ENCODE measurements at regions not wholly inside any gene's neighbourhood (a gene's known extent, or its start where the extent isn't known, plus 50 kb on each side); places are given as distances from the start of the nearest gene placed in this dataset.
"Not testable (repeated sequence)": the region's sequence is repeated elsewhere in the genome, so short reads cannot be mapped to it uniquely, and the experiment has no call there.

DNA sequence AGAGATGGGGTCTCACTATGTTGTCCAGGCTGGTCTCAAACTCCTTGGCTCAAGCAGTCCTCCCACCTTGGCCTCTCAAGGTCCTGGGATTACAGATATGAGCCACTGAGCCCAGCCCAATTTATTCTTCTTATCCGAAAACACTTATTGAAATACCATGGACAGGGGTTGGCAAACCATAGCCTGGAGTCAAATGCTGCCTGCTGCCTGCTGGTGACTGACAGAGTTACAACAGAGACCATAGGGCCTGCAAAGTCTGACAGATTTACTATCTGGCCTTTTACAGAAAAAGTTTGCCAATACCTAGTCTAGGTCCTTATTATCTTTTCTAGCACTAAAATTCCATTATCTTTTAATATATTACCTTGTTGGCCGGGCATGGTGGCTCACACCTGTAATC is 87.1 kb upstream of the ZNF281 start:
- no peak for DNase-seq

DNA sequence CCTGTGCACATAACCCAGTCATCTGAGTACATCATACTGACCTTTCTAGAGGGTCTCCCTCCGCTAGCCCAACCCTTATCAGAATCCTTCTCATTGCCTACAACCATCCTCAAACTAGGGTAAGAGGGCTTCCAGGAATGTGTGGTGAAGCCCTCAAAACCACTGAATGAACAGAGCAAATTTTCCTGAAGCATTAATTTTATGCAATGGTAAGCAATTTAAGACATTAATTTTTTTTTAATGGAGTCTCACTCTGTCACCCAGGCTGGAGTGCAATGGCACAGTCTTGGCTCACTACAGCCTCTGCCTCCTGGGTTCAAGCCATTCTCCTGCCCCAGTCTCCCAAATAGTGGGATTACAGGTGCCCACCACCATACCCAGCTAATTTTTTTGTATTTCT is 86.1 kb upstream of the ZNF281 start:
- DNase-seq: no peak

DNA sequence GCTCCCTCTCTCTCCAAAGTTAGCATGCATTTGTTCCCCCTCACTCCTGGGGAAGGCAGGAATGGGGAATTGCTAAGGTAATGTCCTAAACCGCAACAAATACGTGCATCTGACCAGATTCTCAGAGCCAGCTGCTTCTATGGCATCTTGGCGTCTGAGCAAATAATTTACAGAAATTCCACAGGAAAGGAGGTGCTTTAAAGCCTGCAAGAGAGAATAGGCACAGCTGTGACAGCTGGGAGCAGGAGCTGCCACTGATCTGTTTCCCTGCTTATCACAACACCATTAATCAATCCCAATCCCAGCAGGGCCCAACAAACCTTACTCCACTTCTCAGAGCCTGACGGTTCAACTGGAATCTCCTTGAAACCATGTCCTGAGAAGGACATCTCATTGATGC is 83.5 kb upstream of the ZNF281 start:
- no peak for DNase-seq

DNA sequence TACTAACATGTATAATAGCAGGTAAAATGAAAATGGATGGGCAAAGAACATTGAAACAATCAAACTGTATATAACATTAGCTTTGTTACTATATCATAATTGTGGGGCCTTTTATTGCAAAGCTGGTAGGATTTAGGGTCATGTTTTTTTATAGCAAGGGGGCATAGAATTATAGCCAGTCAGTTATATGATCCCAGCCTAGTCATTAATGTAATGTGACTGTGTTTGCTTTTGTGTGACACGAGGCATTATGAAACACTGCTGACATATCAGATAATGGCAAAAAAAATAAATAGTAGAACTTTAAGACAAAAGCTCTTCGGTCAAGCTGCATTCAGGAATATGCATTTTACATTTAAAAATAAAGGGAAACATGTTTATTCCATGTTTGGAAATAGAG is 81.3 kb upstream of the ZNF281 start:
- DNase-seq: no peak

DNA sequence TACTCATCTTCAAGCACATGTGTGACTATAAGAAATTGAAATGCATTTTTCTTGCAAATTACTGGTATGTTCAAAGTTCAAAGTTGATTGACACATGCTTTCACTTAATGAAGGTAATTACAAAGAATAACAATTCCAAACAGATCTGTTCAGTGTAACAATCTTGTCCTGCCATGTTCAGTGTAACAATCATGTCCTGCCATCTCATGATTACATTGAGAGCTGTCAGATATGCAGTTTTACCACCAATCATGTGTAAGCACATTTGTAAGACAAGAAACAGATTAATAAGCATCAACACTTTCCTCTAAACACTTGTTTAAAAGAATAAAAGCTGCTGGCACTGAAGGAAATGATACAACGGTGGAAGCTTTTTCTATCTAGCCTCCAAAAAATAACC is 80.3 kb upstream of the ZNF281 start:
- no peak for DNase-seq

DNA sequence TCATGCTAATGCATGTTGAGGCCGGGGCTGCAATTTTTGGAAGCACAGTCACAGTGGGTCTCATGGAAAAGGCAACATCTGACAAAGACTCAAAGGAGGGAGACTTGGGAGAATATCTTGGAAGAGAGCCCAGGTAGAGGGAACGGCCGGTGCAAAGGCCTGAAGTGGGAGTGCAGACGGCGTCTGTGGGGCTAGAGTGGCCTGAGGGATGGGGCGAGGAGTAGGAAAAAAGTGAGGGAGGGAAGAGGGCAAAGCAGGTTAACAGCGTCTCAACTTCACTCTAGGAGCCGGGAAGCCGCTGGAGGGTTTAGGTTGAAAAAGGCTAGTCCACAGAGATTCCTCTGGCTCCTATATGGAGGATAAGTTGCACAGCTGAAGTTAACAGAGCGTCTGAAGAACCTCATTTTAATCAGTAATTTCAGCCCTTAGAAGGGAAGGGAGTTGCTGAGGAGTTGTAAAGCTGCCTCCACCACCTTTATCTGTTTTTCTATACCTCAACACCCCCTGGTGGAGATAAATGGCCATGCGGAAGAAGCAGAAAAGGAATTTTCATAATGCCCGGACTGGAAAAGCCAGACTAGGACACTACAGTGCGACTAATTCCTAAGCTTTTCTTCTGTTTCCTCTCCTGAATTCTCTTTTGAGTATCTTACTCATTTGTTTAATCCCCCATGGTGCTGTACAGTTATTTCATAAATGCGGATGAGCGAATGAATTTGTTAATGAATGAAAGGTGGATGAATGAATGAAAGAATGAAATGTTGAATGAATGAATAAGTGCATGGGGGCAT is 78.7 kb upstream of the ZNF281 start:
- peak; percentile 31 to 37 for DNase-seq

DNA sequence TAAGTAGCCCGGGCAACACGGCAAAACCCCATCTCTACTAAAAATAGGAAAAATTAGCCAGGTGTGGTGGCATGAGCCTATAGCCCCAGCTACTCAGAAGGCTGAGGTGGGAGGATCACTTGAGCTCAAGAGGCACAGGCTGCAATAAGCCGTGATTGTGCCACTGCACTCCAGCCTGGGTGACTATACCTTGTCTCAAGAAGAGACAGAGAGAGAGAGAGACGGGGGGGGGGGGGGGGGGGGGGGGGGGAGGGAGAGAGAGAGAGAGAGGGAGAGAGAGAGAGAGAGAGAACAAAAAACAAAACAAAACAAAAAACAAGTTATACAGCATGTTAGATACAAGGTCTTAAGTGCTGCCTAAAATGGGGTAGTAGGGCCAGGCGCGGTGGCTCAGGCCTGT is 77.8 kb upstream of the ZNF281 start:
- DNase-seq: no peak

DNA sequence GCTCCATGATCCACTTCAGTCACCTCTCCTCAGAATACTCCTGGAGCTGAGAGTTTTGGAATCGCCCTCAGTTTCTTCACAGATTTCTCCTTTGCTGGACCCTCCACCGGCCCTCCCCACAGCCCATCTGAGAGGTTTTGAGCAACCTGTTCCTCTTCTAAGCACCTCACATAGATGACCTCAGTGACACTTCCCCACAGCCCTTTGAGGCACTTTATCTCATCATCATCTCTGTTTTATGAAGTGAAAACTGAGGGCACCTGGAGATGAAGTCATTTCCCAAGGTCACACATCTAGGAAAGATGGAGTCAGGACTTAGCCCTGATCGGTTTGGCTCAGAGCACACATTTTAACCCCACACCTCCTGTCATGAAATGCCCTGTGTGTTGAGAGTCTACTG is 76.8 kb upstream of the ZNF281 start:
- DNase-seq: no peak

DNA sequence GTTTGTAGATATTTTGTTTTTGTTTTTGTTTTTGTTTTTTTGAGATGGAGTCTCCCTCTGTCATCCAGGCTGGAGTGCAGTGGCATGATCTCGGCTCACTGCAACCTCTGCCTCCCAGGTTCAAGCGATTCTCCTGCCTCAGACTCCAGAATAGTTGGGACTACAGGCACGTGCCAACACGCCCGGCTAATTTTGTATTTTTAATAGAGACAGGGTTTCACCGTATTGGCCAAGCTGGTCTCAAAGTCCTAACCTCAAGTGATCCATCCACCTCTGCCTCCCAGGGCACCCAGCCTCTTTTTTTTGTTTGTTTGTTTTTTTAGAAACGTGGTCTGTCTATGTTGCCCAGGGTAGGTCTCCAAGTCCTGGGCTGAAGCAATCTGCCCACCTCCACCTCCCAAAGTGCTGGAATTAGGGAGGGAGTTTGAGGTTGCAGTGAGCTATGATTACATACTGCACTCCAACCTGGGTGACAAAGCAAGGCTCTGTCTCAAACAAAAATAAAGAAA is 74.7 kb upstream of the ZNF281 start:
- not testable (repeated sequence) for DNase-seq

DNA sequence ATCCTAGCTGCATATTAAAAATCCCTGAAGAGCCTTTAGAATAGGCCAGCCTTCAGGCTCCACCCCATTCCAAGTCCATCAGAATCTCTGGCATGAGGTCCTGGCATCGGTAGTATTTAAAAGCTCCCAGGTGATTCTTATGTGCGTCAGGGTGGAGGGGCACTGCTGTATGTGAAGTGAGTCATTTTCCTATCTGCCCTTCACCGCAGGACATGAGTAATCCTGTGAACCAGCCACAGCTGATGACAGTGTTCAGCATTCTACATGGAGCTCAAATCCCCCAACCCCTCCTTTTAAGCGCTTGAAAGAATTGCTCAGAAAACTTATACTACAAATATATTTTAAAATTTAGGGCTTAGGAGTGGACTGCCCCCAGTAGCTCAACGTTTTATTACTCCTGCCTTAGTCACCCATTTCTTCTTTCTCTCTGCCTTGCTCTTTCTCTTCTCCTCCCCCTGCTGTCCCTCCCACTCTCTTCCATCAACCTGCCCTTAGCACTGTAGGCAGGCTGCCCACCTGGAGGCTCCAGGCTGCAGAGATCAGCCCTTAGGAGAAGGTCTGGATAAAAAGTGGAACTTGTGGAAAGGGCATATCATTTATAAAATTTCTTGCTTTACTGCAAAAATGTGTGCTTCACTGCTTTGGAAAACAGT is 73.8 kb upstream of the ZNF281 start:
- peak; percentile 46 to 54 for DNase-seq

DNA sequence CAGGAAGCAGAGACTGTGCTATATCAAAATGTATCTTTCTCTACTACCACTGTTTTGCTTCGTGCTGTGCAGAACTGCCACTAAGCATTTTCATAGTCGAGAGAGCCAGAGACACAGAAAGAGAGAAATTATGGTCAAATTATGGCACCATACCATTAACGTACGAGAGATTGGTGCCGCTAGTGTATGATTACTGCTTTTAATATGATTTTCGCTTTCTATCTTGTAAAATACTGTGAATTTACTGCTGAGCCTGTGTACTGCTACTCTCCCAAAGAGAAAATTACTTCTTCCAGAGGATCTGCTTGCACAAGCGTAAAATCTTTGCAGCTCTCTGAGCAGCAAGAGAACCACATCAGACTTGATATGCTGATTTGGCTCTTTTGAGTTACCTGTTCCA is 71.1 kb upstream of the ZNF281 start:
- no peak for DNase-seq

DNA sequence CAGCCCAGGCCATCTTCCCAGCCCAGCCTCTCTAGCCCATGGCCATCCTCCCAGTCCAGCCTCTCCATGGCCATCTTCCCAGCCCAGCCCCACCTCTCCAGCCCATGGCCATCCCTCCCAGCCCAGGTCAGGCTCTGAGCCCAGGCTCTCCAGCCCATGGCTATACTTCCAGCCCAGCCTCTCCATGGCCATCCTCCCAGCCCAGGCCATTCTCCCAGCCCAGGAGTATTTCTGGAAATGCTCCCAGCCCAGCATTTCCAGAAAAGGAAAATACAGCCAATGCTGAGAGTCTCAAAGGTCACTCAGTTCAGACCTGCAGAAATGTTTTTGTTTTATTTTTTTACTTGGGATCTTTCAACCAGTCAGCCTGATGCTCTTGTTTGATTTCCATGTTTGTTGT is 70.0 kb upstream of the ZNF281 start:
- no peak for DNase-seq

DNA sequence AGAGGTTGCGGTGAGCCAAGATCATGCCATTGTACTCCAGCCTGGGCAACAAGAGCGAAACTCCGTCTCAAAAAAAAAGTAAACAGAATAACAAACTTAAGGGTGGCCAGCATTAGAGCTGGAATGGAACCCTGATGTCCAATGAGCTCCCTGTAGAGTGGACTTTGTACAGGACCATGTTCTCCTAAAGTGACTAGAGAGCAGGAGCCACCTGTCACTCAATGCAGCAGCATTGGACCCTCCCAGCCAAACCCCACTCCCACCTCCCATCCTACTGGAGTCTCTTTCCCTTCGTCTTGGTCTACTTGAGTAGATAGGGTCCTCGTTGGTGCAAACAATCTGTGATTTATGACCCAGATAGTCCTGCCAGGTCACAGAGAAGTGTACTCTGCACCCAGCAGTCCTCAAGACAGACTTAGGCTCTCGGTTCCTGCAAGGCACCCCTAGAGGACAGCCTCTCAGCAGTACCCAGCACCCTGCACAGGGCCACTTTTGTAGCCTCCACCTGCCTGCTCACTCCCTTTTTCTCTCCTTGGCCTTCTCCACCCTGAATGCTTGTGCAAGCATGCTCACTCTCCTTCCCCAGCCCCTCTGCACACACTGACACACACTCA is 69.2 kb upstream of the ZNF281 start:
- no peak for DNase-seq

DNA sequence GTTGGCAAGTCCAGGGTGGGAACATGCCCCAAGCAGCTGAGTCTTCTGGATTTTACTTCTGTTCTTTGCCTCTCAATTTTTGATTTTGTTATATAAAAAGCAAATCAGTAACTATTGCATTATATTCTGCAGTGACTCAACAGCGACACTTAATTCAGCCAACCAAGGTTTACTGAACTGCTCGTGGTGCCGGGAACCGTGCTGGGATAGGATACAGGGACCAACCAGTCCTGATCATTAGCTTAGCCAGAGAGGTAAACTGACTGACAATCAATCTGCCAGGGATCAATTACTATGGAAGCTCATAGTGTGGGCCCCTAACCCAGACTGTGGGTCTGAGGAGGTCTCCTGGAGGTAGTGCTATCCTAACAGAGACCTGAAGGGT is 68.4 kb upstream of the ZNF281 start:
- no peak for DNase-seq

DNA sequence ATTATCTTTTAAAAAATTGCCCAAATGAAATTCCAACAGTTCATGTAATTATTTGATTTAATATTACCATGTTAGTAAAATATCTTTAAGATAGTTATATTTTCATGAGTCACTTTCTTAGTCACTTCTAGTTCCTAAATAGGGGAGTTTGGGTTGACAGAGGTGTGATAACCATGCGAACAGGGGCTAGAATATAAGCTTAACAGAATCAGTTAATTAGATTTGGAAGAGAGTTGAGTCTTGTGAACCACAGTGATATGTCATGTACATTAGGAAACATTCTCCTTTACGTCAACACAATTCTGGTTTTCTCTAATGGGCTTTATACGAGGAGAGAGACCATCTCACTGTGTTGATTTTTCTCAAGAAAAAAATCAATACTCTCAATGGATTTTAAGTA is 64.8 kb upstream of the ZNF281 start:
- DNase-seq: no peak

DNA sequence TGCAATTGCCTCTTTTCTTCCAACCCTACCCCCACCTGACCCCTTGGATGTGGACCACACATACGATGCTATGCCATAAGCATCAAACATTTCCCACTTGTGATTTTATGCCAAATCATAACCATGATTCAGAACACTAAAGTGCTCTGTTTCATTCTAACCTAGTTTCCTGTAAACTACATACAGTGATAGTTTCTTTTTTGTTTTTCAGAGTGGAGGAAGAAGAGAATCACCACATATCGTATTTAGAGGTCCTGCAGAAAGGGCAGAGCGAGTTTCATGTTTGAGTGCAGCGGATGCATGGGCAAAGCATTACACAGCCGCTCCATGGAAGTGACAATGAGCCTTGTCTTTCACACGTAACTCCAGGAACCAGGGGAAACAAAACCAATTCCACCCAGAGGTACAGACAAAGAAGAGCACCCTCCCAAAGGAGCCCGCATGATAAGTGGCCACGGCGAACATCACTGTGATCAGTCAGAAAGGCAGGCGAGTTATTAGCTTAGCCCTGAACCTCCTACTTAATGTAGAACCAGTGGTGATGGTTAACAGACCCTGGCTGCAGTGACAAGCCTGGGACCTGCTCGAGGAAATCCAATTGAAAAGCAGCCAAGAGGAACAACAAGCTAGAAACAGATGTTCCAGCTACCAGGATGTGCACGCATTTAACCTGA is 64.0 kb upstream of the ZNF281 start:
- no peak for DNase-seq

DNA sequence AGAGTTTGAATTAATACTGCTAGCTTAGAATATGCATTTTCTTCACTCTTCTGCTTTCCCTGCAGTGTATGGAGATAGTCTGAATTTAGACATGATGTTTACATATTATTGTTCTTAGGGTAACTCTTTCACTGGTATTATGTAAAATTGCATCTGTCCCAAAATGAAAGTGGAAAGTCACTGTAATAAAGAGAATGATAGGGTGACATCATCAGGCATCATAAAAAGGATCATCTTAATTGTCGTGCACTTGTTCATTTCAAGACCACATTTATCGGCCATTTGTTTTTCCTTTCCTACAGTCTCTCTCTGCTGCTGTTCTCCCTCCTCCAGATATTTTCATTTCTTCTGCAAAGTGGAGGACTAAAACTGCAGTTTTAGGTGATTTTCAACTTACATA is 61.9 kb upstream of the ZNF281 start:
- DNase-seq: no peak

DNA sequence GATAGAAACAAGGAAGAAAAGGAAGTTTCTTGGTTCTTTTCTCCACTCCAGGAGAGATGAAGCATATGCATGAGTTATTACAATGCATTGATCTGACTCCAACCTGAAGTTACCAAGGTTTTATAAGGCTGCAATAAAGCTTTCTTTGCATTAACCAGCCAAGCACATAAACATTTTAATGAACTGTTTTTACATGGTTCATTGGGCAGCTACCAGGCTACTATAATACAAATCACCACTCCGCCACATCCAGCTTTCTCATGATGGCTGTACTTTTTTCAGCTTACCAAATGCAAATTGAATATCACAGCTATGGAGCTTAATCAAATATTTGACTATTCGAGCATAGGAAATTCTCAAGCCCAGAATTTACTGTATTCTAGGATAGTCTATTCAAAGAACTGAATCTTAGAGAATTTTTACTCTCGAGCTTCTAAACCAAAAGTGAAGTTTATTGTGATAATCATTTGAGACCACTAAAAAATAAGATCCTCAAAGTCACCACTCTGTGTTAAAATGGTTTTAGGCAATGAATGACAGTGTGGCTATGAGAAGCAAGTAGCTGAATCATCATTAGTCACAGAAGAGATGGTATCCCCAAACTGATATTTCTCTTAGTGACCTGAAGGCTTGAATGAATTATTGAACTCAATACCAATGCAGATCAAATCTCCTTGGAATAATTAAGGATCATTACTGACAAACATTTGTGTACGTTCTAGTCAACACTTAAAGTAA is 58.6 kb upstream of the ZNF281 start:
- no peak for DNase-seq

DNA sequence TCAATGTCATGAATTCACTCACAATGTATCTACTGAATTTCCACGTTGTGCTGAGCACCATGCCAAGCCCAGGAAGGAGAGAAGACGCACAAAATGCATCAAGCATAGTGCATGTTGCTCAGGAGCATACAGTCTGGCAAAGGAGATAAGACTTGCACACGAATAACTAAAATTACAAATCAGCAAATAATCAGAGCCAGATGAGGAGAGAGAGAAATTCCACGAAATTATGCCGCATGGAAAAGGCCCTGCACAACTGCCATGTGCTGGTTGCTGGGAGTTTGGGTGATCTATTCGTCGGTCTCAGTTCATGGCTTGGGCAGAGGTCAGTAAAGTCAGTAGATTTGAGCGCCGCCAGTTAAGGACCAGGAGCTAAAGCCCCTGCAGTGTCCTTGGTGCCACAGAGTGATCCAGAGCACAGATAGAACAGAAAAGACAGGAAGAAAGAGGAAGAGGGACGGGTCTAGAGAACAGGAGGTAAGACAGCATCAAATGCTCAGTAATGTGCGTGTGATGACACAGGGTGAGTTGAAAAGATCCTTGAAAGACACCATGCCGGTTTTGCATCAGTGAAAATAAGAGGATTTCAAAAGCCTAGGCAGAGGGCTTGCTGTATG is 55.1 kb upstream of the ZNF281 start:
- DNase-seq: no peak
